ENCODE measurements at regions not wholly inside any gene's neighbourhood (a gene's known extent, or its start where the extent isn't known, plus 50 kb on each side); places are given as distances from the start of the nearest gene placed in this dataset.

- no CpG with 5 or more reads among the region's 5 CpGs for WGBS, 2 experiments (ENCODE audit: extremely low coverage in 2 of 2, insufficient read length in 1 of 2)
- in situ Hi-C loops (cut with MboI; ENCODE audit: low sequenced_read_pairs) (no loop called here), intact Hi-C loops (cut with micrococcal nuclease) (no loop called here), dilution Hi-C loops (cut with HindIII; ENCODE audit: low sequenced_read_pairs, unreplicated experiment) (no loop called here)
- ChIA-PET POLR2A (ENCODE audit: unreplicated experiment) (no interaction called here), CTCF (no interaction called here)
- Histone ChIP-seq H4K5ac (ENCODE audit: low read depth, low read length) (no peak overlapping the region), H2BK5ac (ENCODE audit: low read depth, low read length, poor library complexity, severe bottlenecking) (no peak overlapping the region), H3K23ac (ENCODE audit: low read depth, low read length) (no peak overlapping the region), H3K9ac (ENCODE audit: low read depth, low read length) (no peak overlapping the region), H4K91ac (ENCODE audit: insufficient read depth, low read depth, low read length) (no peak overlapping the region), H2AFZ (replicated peaks; ENCODE audit: low read length, poor library complexity) (no peak overlapping the region), H2AK9ac (replicated peaks; ENCODE audit: low read depth, low read length, poor library complexity) (no peak overlapping the region), H4K8ac (ENCODE audit: low read depth in 2 of 2, low read length in 2 of 2) (no peak overlapping the region), H3K14ac (replicated peaks; ENCODE audit: low read depth, low read length) (no peak overlapping the region), H3K4me2 (ENCODE audit: low read depth, low read length) (no peak overlapping the region), H3K9me1 (ENCODE audit: insufficient read depth, low read length) (no peaks in the 10 kb centered on the region), H2BK120ac (ENCODE audit: low read depth, low read length) (no peak overlapping the region), H3K18ac (ENCODE audit: low read depth, low read length) (no peak overlapping the region), H3K36me3 (ENCODE audit: control insufficient read depth, insufficient read depth, low read length) (no peaks in the 10 kb centered on the region), H3K4ac (ENCODE audit: low read depth, low read length) (no peak overlapping the region), H3K4me1 (ENCODE audit: control insufficient read depth, insufficient read depth, low read length) (no peaks in the 10 kb centered on the region), H2BK20ac (ENCODE audit: low read depth, low read length) (no peak overlapping the region), H2AK5ac (ENCODE audit: low read depth, low read length) (no peak overlapping the region), H3K4me3 (ENCODE audit: insufficient read depth, low read depth, low read length) (no peak overlapping the region), H3K9me3 (ENCODE audit: control insufficient read depth, insufficient read depth, low read length) (no peaks in the 10 kb centered on the region), H3K79me1 (ENCODE audit: low read depth in 1 of 2, low read length in 2 of 2) (no peaks in the 10 kb centered on the region), H2BK15ac (ENCODE audit: low read depth, low read length) (no peak overlapping the region), H3K27me3 (ENCODE audit: control insufficient read depth, insufficient read depth, low read length) (no peaks in the 10 kb centered on the region), H4K20me1 (ENCODE audit: insufficient read depth, low read length) (no peaks in the 10 kb centered on the region), H3K27ac (ENCODE audit: insufficient read depth, low read length) (no peak overlapping the region), H3K56ac (ENCODE audit: extremely low read depth, insufficient read depth, low read length) (no peak overlapping the region)
- no peak for DNase-seq
- peak; percentile 40 for ATAC-seq (ENCODE audit: low read depth)
- BruUV-seq (replicated peaks), result no TSS peak
- TF ChIP-seq CEBPB (IDR thresholded peaks at IDR 0.05; ENCODE audit: low read depth, low read length), result peak; percentile 71
- TF ChIP-seq POLR2A (IDR thresholded peaks at IDR 0.05; ENCODE audit: low read depth, low read length), result no peak
- no peak for TF ChIP-seq MXI1 (IDR thresholded peaks at IDR 0.05; ENCODE audit: borderline replicate concordance, low read depth, low read length)
- TF ChIP-seq MAZ (IDR thresholded peaks at IDR 0.05; ENCODE audit: borderline replicate concordance, low read depth, low read length), result no peak
- TF ChIP-seq, protein P1, sequence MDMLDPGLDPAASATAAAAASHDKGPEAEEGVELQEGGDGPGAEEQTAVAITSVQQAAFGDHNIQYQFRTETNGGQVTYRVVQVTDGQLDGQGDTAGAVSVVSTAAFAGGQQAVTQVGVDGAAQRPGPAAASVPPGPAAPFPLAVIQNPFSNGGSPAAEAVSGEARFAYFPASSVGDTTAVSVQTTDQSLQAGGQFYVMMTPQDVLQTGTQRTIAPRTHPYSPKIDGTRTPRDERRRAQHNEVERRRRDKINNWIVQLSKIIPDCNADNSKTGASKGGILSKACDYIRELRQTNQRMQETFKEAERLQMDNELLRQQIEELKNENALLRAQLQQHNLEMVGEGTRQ (IDR thresholded peaks at IDR 0.05; ENCODE audit: low read depth, low read length), result no peak
- TF ChIP-seq, protein P2, sequence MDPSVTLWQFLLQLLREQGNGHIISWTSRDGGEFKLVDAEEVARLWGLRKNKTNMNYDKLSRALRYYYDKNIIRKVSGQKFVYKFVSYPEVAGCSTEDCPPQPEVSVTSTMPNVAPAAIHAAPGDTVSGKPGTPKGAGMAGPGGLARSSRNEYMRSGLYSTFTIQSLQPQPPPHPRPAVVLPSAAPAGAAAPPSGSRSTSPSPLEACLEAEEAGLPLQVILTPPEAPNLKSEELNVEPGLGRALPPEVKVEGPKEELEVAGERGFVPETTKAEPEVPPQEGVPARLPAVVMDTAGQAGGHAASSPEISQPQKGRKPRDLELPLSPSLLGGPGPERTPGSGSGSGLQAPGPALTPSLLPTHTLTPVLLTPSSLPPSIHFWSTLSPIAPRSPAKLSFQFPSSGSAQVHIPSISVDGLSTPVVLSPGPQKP (IDR thresholded peaks at IDR 0.05; ENCODE audit: borderline replicate concordance, low read depth, low read length), result no peak
- TF ChIP-seq SMC3 (IDR thresholded peaks at IDR 0.05; ENCODE audit: low read depth, low read length), result no peak
These were observed 236.6 kb downstream of the DEPDC1B start for GRCh38 chr5:60463179-60463868.
